H1 (cell line): ENCODE measurements at regions not wholly inside any gene's neighbourhood (a gene's known extent, or its start where the extent isn't known, plus 50 kb on each side); places are given as distances from the start of the nearest gene placed in this dataset.

Source experiments
- CTCF ChIA-PET: fragments of 300-600 bp; sonication (Branson Sonifier 250); formaldehyde crosslinking; loops from one replicate; lab custom pipeline; 2021; ENCODE audit not compliant: partially characterized antibody; lab: Charles Lee
- POLR2A ChIA-PET: fragments of 300-600 bp; sonication (Branson Sonifier 250); formaldehyde crosslinking; loops from one replicate; lab custom pipeline; 2021; ENCODE audit warnings: inconsistent platforms; ENCODE audit not compliant: partially characterized antibody; lab: Charles Lee
- DNase-seq, 2 experiments: peaks; one replicate each; pipeline versions ENCODE4 v3.0.0 to v3.0.0-alpha.2; 2010 to 2022; ENCODE audit warnings: low spot score in 2 of 2, low read depth in 1 of 2, mixed read lengths in 1 of 2
- FAIRE-seq: peaks from 2 replicates; lab custom pipeline; 2011; peaks lifted over from hg19 to GRCh38; lab: Jason Lieb, UNC
- H2AFZ ChIP-seq: 2 replicates; pipeline ENCODE4 v1.8.1; 2012; ENCODE audit warnings: low read length, inconsistent platforms
- H2AK5ac ChIP-seq: 2 replicates; pipeline ENCODE4 v1.6.1; 2013; ENCODE audit warnings: low read depth, low read length
- H2BK120ac ChIP-seq: replicated peaks from 2 replicates; pipeline ENCODE3; 2013; ENCODE audit warnings: low read depth, low read length, inconsistent platforms
- H2BK12ac ChIP-seq: 2 replicates; pipeline ENCODE4 v1.6.1; 2013; ENCODE audit warnings: low read depth, low read length
- H2BK15ac ChIP-seq: 2 replicates; pipeline ENCODE4 v1.6.1; 2013; ENCODE audit warnings: low read length
- H2BK20ac ChIP-seq: 2 replicates; pipeline ENCODE4 v1.6.1; 2013; ENCODE audit warnings: low read length
- H2BK5ac ChIP-seq: 2 replicates; pipeline ENCODE4 v1.6.1; 2013; ENCODE audit warnings: low read depth, low read length
- H3K14ac ChIP-seq: 2 replicates; pipeline ENCODE4 v1.6.1; 2013; ENCODE audit warnings: inconsistent platforms; ENCODE audit not compliant: insufficient read length
- H3K18ac ChIP-seq: 2 replicates; pipeline ENCODE4 v1.6.1; 2013; ENCODE audit warnings: low read length; ENCODE audit errors: extremely low read depth
- H3K23ac ChIP-seq: 2 replicates; pipeline ENCODE4 v1.6.1; 2013; ENCODE audit warnings: inconsistent platforms; ENCODE audit not compliant: insufficient read length
- H3K23me2 ChIP-seq: 2 replicates; pipeline ENCODE4 v1.6.1; 2013; ENCODE audit warnings: low read depth, low read length
- H3K27ac ChIP-seq: 2 replicates; pipeline ENCODE4 v1.6.1; 2011; ENCODE audit warnings: low read depth, low read length, inconsistent platforms
- H3K27me3 ChIP-seq, 4 experiments: replicated peaks in 1 of 4; 1 replicate in 1 of 4; 2 replicates in 3 of 4; pipeline versions ENCODE4 v1.6.1 to v1.8.1; 2011 to 2013; ENCODE audit warnings: low read length in 3 of 4, mild to moderate bottlenecking in 3 of 4, inconsistent platforms in 2 of 4, mixed read lengths in 2 of 4, moderate library complexity in 1 of 4; ENCODE audit not compliant: control insufficient read depth in 3 of 4, insufficient read depth in 3 of 4; ENCODE audit errors: extremely low read depth in 1 of 4
- H3K36me3 ChIP-seq, 4 experiments: 2 replicates each; pipeline versions ENCODE4 v1.6.1 to v1.8.1; 2011 to 2013; ENCODE audit warnings: mild to moderate bottlenecking in 4 of 4, low read length in 3 of 4, moderate library complexity in 2 of 4, control low read depth in 1 of 4, inconsistent platforms in 1 of 4; ENCODE audit not compliant: insufficient read depth in 4 of 4, control insufficient read depth in 2 of 4
- H3K4ac ChIP-seq: replicated peaks from 2 replicates; pipeline ENCODE3; 2013; ENCODE audit warnings: low read length, low read depth, mixed read lengths, inconsistent platforms; ENCODE audit not compliant: insufficient read length
- H3K4me1 ChIP-seq, 4 experiments: replicated peaks in 1 of 4; 1 replicate in 1 of 4; 2 replicates in 3 of 4; pipeline versions ENCODE4 v1.6.1 to v1.8.1; 2011 to 2013; ENCODE audit warnings: low read length in 3 of 4, inconsistent platforms in 2 of 4, mixed read lengths in 1 of 4; ENCODE audit not compliant: insufficient read depth in 4 of 4, control insufficient read depth in 3 of 4
- H3K4me2 ChIP-seq, 2 experiments: 2 replicates each; pipeline versions ENCODE4 v1.6.1 to v1.8.1; 2011 to 2013; ENCODE audit warnings: low read depth in 2 of 2, low read length in 2 of 2, control low read depth in 1 of 2, inconsistent platforms in 1 of 2, mild to moderate bottlenecking in 1 of 2; ENCODE audit not compliant: insufficient read depth in 1 of 2
- H3K4me3 ChIP-seq, 4 experiments: fragments of 200-600, 300-600 bp in 1 of 4; sonication (generic), shearing (Covaris generic), sonication (Bioruptor Twin) in 1 of 4; 2 replicates each; pipeline versions ENCODE4 v1.5.1 to v1.8.1; 2011 to 2016; ENCODE audit warnings: low read length in 4 of 4, low read depth in 3 of 4, control low read depth in 2 of 4, inconsistent platforms in 2 of 4, mild to moderate bottlenecking in 2 of 4, mixed read lengths in 1 of 4, moderate library complexity in 1 of 4; ENCODE audit not compliant: insufficient read depth in 2 of 4; ENCODE audit errors: extremely low read depth in 1 of 4
- H3K56ac ChIP-seq: replicated peaks from 2 replicates; pipeline ENCODE3; 2013; ENCODE audit warnings: low read depth, mild to moderate bottlenecking, mixed read lengths, low read length, inconsistent platforms; ENCODE audit not compliant: insufficient read length
- H3K79me1 ChIP-seq: 2 replicates; pipeline ENCODE4 v1.6.1; 2013; ENCODE audit warnings: low read depth, low read length, control low read depth
- H3K79me2 ChIP-seq, 2 experiments: 2 replicates each; pipeline versions ENCODE4 v1.6.1 to v1.8.1; 2012 to 2013; ENCODE audit warnings: low read length in 2 of 2, mild to moderate bottlenecking in 2 of 2, inconsistent platforms in 1 of 2; ENCODE audit not compliant: insufficient read depth in 2 of 2, control insufficient read depth in 1 of 2
- H3K9ac ChIP-seq, 4 experiments: replicated peaks in 1 of 4; 1 replicate in 1 of 4; 2 replicates in 3 of 4; pipeline versions ENCODE4 v1.6.1 to v1.8.1; 2011 to 2013; ENCODE audit warnings: low read depth in 3 of 4, low read length in 3 of 4, control low read depth in 2 of 4, mild to moderate bottlenecking in 2 of 4, moderate library complexity in 2 of 4, inconsistent platforms in 1 of 4; ENCODE audit errors: extremely low read depth in 1 of 4
- H3K9me3 ChIP-seq, 2 experiments: 2 replicates each; pipeline versions ENCODE4 v1.6.1 to v1.8.1; 2012 to 2013; ENCODE audit warnings: mild to moderate bottlenecking in 2 of 2, moderate library complexity in 2 of 2, control low read depth in 1 of 2, inconsistent platforms in 1 of 2, low read depth in 1 of 2, low read length in 1 of 2, mixed read lengths in 1 of 2; ENCODE audit not compliant: insufficient read depth in 2 of 2
- H4K20me1 ChIP-seq, 2 experiments: replicated peaks in 1 of 2; 2 replicates each; pipeline versions ENCODE3 to v1.8.1; 2011 to 2013; ENCODE audit warnings: inconsistent platforms in 2 of 2, low read length in 2 of 2, mild to moderate bottlenecking in 1 of 2; ENCODE audit not compliant: insufficient read depth in 2 of 2, control insufficient read depth in 1 of 2
- H4K5ac ChIP-seq: 2 replicates; pipeline ENCODE4 v1.6.1; 2013; ENCODE audit warnings: low read length, low read depth, mixed read lengths, inconsistent platforms; ENCODE audit not compliant: insufficient read length
- H4K8ac ChIP-seq: 2 replicates; pipeline ENCODE4 v1.8.0; 2013; ENCODE audit warnings: mild to moderate bottlenecking, moderate library complexity, low read length, inconsistent platforms; ENCODE audit not compliant: insufficient read depth; ENCODE audit errors: extremely low read depth
- H4K91ac ChIP-seq: replicated peaks from 2 replicates; pipeline ENCODE3; 2013; ENCODE audit warnings: low read length, mixed read lengths, inconsistent platforms; ENCODE audit not compliant: insufficient read length
- ATF3 ChIP-seq: IDR thresholded peaks from 2 replicates; pipeline ENCODE4 v1.6.1; 2011; ENCODE audit warnings: low read depth, mild to moderate bottlenecking, low read length; ENCODE audit not compliant: insufficient read depth
- RXRA ChIP-seq: IDR thresholded peaks from 2 replicates; pipeline ENCODE4 v1.6.1; 2011; ENCODE audit warnings: low read depth, mild to moderate bottlenecking, low read length, moderate library complexity; ENCODE audit not compliant: insufficient read depth
- WGBS, 2 experiments: shearing (Covaris generic) in 1 of 2; methylation state at CpG; one replicate each; pipeline versions ENCODE4 v1.1.6 to v1.1.7; 2013 to 2015; ENCODE audit warnings: low lambda C conversion rate in 2 of 2, mixed read lengths in 2 of 2, inconsistent platforms in 1 of 2, low coverage in 1 of 2, missing lambda C conversion rate in 1 of 2; ENCODE audit not compliant: insufficient replicate concordance in 2 of 2, insufficient coverage in 1 of 2, insufficient read length in 1 of 2; ENCODE audit errors: extremely low coverage in 1 of 2, missing lambda C conversion rate in 1 of 2; 5-methylcytosine and 5-hydroxymethylcytosine counted together

GRCh38 chr1:147833231-147833860 is 69.2 kb upstream of the GJA8 start:
- H4K20me1 ChIP-seq = no peaks in the 10 kb centered on the region
- H3K27me3 ChIP-seq = peaks cover 0 to 2% (median 0%) of the 10 kb centered on the region in 4 experiments; a peak in 1 of 7 replicates

More at GRCh38 chr1:147833231-147833860, 69.2 kb upstream of the GJA8 start:
- Histone ChIP-seq H3K14ac (peak overlapping the region; percentile 83), H4K5ac (peak overlapping the region; percentile 13), H4K8ac (peak overlapping the region; percentile 26; the same call in 1 of the 2 replicates), H3K27ac (peak overlapping the region; percentile 77; the same call in 1 of the 2 replicates), H3K23ac (no peak overlapping the region), H4K91ac (peak overlapping the region; percentile 93), H3K79me1 (no peaks in the 10 kb centered on the region), H2BK15ac (no peak overlapping the region), H2BK120ac (peak overlapping the region; percentile 97), H2AFZ (peak overlapping the region; percentile 28; the same call in 1 of the 2 replicates), H2AK5ac (peak overlapping the region; percentile 95; the same call in 1 of the 2 replicates), H3K56ac (peak overlapping the region; percentile 87), H3K4me2 (peak overlapping the region; percentile 15 to 53), H2BK20ac (peak overlapping the region; percentile 68), H3K4me1 (peaks cover 12 to 41% (median 30%) of the 10 kb centered on the region in 4 experiments), H3K9ac (no peak overlapping the region), H3K23me2 (no peaks in the 10 kb centered on the region; the same call in 1 of the 2 replicates), H3K36me3 (no peaks in the 10 kb centered on the region), H3K4ac (peak overlapping the region; percentile 74), H2BK5ac (peak overlapping the region; percentile 99; the same call in 1 of the 2 replicates), H2BK12ac (peak overlapping the region; percentile 90; the same call in 1 of the 2 replicates), H3K79me2 (no peaks in the 10 kb centered on the region), H3K18ac (peak overlapping the region; percentile 98; the same call in 1 of the 2 replicates), H3K9me3 (no peaks in the 10 kb centered on the region), H3K4me3 (no peak overlapping the region)
- DNase-seq (peak; percentile 5 to 53), FAIRE-seq (no peak)
- WGBS, 2 experiments = 64% methylated on average over 3 of the region's 3 CpGs; no CpG with 5 or more reads in 1 of the 2 experiments
- POLR2A ChIA-PET = interaction anchor here (0.9 to 2.2 kb wide), 5 partner anchors 13 to 501 kb away, joined by 3 to 5 read pairs (median 4); no protein-coding TSS in a partner anchor
- CTCF ChIA-PET = interaction anchor here (1.0 to 3.5 kb wide), 6 partner anchors 11 to 340 kb away, joined by 3 to 15 read pairs (median 4); no protein-coding TSS in a partner anchor
- TF ChIP-seq RXRA (0 out of 2 replicates have a peak, but pooled peaks have one; percentile 32), ATF3 (no peak)
